Left ventricle myocardium inferior (tissue), 1 donor: ENCODE measurements at regions not wholly inside any gene's neighbourhood (a gene's known extent, or its start where the extent isn't known, plus 50 kb on each side); places are given as distances from the start of the nearest gene placed in this dataset.

Experiments
- DNase-seq: peaks from one replicate; pipeline ENCODE4 v3.0.0-alpha.2; 2020
- H3K27ac ChIP-seq: fragments of 200-600 bp; replicated peaks from 2 replicates; pipeline ENCODE4 v1.8.0; 2021
- H3K27me3 ChIP-seq: fragments of 200-600 bp; 2 replicates; pipeline ENCODE4 v1.8.0; 2021; ENCODE audit warnings: low read depth
- H3K36me3 ChIP-seq: fragments of 200-600 bp; 2 replicates; pipeline ENCODE4 v1.8.0; 2021
- H3K4me1 ChIP-seq: fragments of 200-600 bp; 2 replicates; pipeline ENCODE4 v1.8.0; 2021
- H3K4me3 ChIP-seq: fragments of 200-600 bp; 2 replicates; pipeline ENCODE4 v1.8.0; 2021; ENCODE audit warnings: mild to moderate bottlenecking, moderate library complexity
- H3K9me3 ChIP-seq: fragments of 200-600 bp; replicated peaks from 2 replicates; pipeline ENCODE4 v1.8.0; 2021
- intact Hi-C: fragments of 100-400 bp; cut with micrococcal nuclease; formaldehyde crosslinking; loops from one replicate; pipeline ENCODE4 v1.11.0; 2022
- TF ChIP-seq, protein P1 (sequence below): fragments of 200-600 bp; IDR thresholded peaks from 2 replicates; pipeline ENCODE4 v1.8.0; 2021; ENCODE audit warnings: antibody characterized with exemption, mild to moderate bottlenecking, borderline replicate concordance
- donor health status: DM: no; HTN: yes; CAD: no; lungs with severe emphysema.

DNA sequence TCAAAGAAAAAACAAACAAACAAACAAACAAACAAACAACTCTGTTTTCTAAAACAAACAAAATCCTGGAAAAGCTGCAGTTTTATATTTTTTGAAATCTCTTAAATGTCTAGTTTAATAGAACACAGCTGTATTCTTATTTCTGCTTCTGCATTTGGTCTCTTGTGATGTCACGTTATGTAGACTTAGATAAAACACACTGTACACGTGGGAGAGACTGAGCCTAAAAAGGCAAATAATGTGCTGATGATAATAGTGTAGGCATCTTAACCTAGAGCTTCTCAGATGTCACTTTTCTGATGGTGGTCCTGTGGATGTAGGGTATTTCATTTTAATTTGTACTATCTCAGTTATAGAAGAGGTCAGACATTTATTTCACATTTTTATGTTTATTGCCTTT lies 261.7 kb downstream of the UTRN start:
- H3K4me3 ChIP-seq, result no peak overlapping the region
- TF ChIP-seq, protein P1, sequence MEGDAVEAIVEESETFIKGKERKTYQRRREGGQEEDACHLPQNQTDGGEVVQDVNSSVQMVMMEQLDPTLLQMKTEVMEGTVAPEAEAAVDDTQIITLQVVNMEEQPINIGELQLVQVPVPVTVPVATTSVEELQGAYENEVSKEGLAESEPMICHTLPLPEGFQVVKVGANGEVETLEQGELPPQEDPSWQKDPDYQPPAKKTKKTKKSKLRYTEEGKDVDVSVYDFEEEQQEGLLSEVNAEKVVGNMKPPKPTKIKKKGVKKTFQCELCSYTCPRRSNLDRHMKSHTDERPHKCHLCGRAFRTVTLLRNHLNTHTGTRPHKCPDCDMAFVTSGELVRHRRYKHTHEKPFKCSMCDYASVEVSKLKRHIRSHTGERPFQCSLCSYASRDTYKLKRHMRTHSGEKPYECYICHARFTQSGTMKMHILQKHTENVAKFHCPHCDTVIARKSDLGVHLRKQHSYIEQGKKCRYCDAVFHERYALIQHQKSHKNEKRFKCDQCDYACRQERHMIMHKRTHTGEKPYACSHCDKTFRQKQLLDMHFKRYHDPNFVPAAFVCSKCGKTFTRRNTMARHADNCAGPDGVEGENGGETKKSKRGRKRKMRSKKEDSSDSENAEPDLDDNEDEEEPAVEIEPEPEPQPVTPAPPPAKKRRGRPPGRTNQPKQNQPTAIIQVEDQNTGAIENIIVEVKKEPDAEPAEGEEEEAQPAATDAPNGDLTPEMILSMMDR, result no peak
- peaks cover 92% of the 10 kb centered on the region for H3K36me3 ChIP-seq

DNA sequence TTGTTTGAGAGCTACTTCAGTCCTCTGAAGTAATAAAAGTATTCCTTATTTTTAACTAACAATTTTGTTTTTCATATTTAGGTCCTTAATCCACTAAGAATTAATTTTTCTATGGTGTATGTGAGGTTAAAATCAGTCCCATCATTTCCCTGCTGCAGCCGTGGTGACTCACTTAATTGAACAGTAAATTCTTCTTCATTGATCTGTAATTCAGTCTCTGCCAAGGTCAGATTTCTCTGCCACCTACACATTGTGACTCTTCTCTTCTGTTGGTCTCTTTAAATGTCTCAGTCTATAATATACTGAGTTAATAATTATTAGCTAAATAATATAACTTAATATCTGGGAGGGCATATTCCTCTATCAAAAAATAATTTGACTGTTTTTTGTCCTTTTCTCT lies 262.3 kb downstream of the UTRN start:
- Histone ChIP-seq H3K4me1 (no peaks in the 10 kb centered on the region), H3K27ac (no peak overlapping the region), H3K9me3 (no peaks in the 10 kb centered on the region), H3K36me3 (peaks cover 92% of the 10 kb centered on the region), H3K4me3 (no peak overlapping the region), H3K27me3 (no peaks in the 10 kb centered on the region)
- TF ChIP-seq, protein P1, result no peak
- intact Hi-C loops, result no loop called here
- no peak for DNase-seq

More for the DNA sequence above, 261.7 kb downstream of the UTRN start:
- no peak overlapping the region for H3K27ac ChIP-seq
- no peaks in the 10 kb centered on the region for H3K4me1 ChIP-seq
- H3K27me3 ChIP-seq, result no peaks in the 10 kb centered on the region
- H3K9me3 ChIP-seq, result no peaks in the 10 kb centered on the region
- intact Hi-C loops, result no loop called here
- no peak for DNase-seq

DNA sequence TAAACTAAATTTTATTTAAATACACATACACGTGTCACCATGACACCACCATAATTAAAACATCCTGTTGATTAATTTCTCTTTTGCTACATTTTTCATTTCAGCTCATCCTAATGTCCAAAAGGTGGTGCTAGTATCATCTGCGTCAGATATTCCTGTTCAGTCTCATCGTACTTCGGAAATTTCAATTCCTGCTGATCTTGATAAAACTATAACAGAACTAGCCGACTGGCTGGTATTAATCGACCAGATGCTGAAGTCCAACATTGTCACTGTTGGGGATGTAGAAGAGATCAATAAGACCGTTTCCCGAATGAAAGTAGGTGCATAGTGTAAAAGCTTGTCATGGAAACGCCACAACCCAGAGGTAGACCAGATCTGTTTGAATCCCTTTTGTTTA lies 263.4 kb downstream of the UTRN start:
- no peak for DNase-seq
- Histone ChIP-seq H3K27me3 (no peaks in the 10 kb centered on the region), H3K4me1 (no peaks in the 10 kb centered on the region), H3K4me3 (no peak overlapping the region), H3K36me3 (peaks cover 92% of the 10 kb centered on the region), H3K9me3 (no peaks in the 10 kb centered on the region), H3K27ac (no peak overlapping the region)
- intact Hi-C loops, result no loop called here
- TF ChIP-seq, protein P1, result no peak

DNA sequence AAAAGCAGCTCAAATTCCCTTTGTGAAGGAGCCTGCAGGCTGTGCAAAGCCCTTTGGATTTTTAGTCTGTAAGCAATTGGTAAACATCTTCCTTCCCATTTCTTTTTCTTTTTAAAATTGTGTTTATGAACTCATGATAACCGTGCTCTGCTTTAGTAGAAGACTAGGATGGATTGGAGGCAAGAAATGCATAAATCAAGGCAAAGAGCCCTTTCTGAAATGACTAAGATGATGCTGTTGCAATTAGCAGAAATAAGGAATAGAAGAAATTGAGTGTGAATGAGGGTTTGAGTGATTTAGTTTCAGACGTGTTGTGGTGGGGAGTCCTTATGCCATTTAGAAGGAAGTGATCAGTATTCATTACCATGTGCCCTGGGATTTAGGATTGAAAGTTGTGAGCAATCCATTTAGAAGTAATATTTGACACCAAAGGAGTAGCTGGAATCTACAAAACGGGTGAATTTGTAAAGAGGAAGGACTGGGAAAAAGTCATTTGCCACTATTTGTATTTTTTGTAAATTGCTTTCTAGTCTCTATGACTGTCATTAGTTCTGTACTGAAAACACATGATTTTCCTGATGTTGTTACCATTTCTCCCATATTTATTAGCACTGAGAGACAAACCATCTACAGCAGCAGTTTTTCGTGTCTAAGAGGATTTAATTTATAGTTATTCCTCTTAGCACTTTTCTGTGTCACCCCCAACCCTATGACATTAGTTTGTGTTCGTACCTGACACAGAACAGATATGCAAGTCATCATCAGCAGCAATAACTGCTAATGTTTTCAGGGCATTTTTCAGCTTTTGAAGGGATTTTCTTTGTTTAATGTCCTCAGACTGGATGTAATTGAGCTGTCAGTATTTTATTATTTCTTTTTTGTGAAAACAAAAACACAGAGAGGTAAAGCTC lies 265.0 kb downstream of the UTRN start:
- Histone ChIP-seq H3K36me3 (peaks cover 88% of the 10 kb centered on the region), H3K9me3 (no peaks in the 10 kb centered on the region), H3K4me3 (no peak overlapping the region), H3K27ac (no peak overlapping the region), H3K4me1 (no peaks in the 10 kb centered on the region), H3K27me3 (no peaks in the 10 kb centered on the region)
- intact Hi-C loops, result no loop called here
- no peak for DNase-seq
- TF ChIP-seq, protein P1, result no peak

DNA sequence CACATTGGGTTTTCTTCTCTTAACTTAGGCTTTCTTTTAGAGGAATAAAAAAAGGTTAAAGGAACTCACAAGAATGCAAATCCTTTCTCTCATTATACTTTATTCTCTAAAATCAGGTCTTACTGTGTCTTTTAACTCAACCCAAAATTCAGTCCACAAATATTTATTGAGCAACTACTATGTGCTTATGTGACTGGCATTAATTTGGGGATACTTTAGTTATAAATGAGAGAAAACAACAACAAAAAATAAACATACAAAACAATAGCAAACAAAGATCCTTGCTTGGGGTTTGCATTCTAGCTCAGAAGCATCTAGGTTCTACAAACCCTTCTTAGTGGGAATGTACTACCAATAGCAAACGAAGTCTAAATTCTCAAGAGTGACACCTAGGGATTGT lies 266.2 kb downstream of the UTRN start:
- H3K4me1 ChIP-seq, result no peaks in the 10 kb centered on the region
- TF ChIP-seq, protein P1, result no peak
- no peak overlapping the region for H3K4me3 ChIP-seq
- H3K9me3 ChIP-seq, result no peaks in the 10 kb centered on the region
- no peak overlapping the region for H3K27ac ChIP-seq
- no peaks in the 10 kb centered on the region for H3K27me3 ChIP-seq
- intact Hi-C loops, result no loop called here
- DNase-seq, result no peak
- peaks cover 90% of the 10 kb centered on the region for H3K36me3 ChIP-seq
